Mesothelial cell of epicardium (in vitro differentiated cells): ENCODE measurements at regions not wholly inside any gene's neighbourhood (a gene's known extent, or its start where the extent isn't known, plus 50 kb on each side); places are given as distances from the start of the nearest gene placed in this dataset.
A peak's percentile ranks its signal among the peaks of the same experiment; 100 is the strongest.

Experiments used
- DNase-seq, 2 experiments: peaks; one replicate each; pipeline ENCODE4 v3.0.0; 2021; ENCODE audit warnings: low spot score in 2 of 2; ENCODE audit not compliant: unreplicated experiment in 2 of 2
- H3K27ac Mint-ChIP-seq: 2 replicates; pipeline ENCODE4 v1.8.0; 2021; ENCODE audit warnings: mixed read lengths
- H3K27me3 Mint-ChIP-seq: 2 replicates; pipeline ENCODE4 v1.8.0; 2021; ENCODE audit warnings: low read depth, mixed read lengths
- H3K36me3 Mint-ChIP-seq: 2 replicates; pipeline ENCODE4 v1.8.0; 2021; ENCODE audit warnings: mixed read lengths
- H3K4me1 Mint-ChIP-seq: 2 replicates; pipeline ENCODE4 v1.8.0; 2021; ENCODE audit warnings: mixed read lengths
- H3K4me3 Mint-ChIP-seq: 2 replicates; pipeline ENCODE4 v1.8.0; 2021; ENCODE audit warnings: mild to moderate bottlenecking, moderate library complexity, mixed read lengths
- H3K9me3 Mint-ChIP-seq: 2 replicates; pipeline ENCODE4 v1.8.0; 2021; ENCODE audit warnings: mixed read lengths
- CTCF ChIP-seq: fragments of 200-600 bp; sonication (generic); IDR thresholded peaks from one replicate; pipeline ENCODE4 v1.5.0; 2021; ENCODE audit warnings: antibody characterized with exemption; ENCODE audit not compliant: unreplicated experiment

DNA sequence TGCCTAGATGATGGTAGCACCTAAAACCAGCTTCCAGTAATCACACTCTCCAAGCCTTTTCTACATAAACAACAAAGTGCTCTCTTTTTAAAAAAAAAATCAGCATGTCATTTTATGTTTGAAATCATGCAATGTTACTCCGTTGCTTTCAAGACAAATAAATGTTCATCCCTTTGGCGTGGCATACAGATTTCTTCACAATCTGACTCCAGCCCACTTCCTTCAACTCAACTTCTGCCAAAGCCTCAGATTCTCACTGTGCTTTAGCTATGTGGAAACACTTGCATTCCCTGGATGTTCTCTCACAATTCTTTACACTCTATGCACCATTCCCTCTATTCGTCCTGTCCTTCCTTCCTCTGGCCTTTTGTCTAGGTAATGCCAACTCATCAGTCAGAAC is 206.3 kb upstream of the BLID start:
- no peaks in the 10 kb centered on the region for H3K9me3 Mint-ChIP-seq
- no peak for DNase-seq
- no peak overlapping the region for H3K4me3 Mint-ChIP-seq
- H3K4me1 Mint-ChIP-seq: peaks cover 39% of the 10 kb centered on the region
- H3K36me3 Mint-ChIP-seq: no peaks in the 10 kb centered on the region
- H3K27me3 Mint-ChIP-seq: no peaks in the 10 kb centered on the region
- no peak for TF ChIP-seq CTCF
- H3K27ac Mint-ChIP-seq: no peak overlapping the region

DNA sequence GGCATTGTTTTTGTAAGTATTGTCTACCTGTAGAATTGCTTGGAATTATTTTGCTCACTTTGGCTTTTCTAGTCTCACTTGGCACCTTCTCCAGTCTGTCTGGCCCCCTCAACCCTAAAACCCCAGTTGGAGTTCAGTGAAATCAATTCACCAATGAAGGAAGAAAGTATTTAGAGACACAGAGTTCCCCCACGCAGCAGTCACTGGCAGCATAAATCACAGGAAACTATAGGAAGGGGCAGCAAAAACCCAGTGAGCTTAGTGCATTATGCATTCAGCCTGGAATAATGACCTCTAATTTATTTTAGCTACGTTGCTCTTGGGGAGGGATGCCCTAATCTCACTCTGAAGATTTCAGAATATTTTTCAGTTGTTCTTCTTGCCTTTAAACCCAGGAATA is 204.7 kb upstream of the BLID start:
- no peak overlapping the region for H3K4me3 Mint-ChIP-seq
- no peaks in the 10 kb centered on the region for H3K27me3 Mint-ChIP-seq
- no peak for TF ChIP-seq CTCF
- no peak for DNase-seq
- H3K4me1 Mint-ChIP-seq: peaks cover 53% of the 10 kb centered on the region
- no peaks in the 10 kb centered on the region for H3K36me3 Mint-ChIP-seq
- H3K27ac Mint-ChIP-seq: peak overlapping the region; percentile 74
- no peaks in the 10 kb centered on the region for H3K9me3 Mint-ChIP-seq

DNA sequence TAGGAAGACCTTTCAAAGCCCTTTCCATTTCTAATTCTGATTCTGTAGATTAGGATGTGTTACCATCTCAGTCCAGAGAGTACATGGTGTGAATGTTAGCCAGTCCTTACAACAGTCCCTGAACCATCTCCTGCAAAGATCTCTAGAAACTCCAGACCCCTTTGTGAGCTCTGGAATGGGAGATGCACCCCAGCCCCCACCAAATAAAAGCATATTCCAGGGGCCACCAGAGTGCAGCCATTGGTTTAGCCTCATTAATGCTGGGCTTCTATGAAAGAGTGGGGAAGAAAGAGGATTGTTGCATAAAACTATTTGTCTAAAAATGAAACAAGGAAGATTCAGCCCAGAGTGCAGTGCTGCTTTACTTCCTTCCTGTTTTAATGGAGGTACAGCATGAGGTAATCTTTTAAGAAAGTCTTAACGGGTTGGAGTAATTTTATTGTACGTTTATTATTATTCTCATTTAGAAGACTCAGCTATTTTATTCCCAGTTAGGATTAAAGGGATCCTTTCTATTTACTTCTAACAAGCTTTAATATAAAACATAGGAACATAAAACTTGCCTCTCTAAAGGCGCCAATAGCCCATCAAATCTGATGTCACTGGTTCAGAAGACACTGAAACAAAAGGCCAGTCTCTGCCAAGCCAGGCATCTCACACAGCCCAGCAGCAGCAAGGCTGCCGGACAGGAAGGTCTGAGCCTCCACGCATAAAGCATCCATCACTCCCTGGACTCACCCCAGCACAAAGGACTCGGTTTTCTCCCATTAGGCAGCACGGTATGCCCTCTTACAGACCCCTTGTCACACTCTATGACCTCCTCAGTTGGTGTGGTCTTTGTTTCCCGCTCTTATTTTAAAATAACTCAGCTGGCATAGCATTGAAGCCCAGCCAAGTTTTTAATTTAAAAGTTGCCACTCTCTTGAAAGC is 203.9 kb upstream of the BLID start:
- no peaks in the 10 kb centered on the region for H3K27me3 Mint-ChIP-seq
- no peak for TF ChIP-seq CTCF
- no peaks in the 10 kb centered on the region for H3K36me3 Mint-ChIP-seq
- H3K4me3 Mint-ChIP-seq: no peak overlapping the region
- no peaks in the 10 kb centered on the region for H3K9me3 Mint-ChIP-seq
- peak overlapping the region; percentile 73 for H3K27ac Mint-ChIP-seq
- H3K4me1 Mint-ChIP-seq: peaks cover 54% of the 10 kb centered on the region
- no peak for DNase-seq

- no peak for TF ChIP-seq CTCF
- Mint-ChIP-seq H3K4me1 (peaks cover 54% of the 10 kb centered on the region), H3K27me3 (no peaks in the 10 kb centered on the region), H3K4me3 (no peak overlapping the region), H3K9me3 (no peaks in the 10 kb centered on the region), H3K36me3 (no peaks in the 10 kb centered on the region), H3K27ac (no peak overlapping the region)
- no peak for DNase-seq
Observed at GRCh38 chr11:122319085-122319484, 203.1 kb upstream of the BLID start.

GRCh38 chr11:122317305-122317704 is 201.3 kb upstream of the BLID start:
- DNase-seq: no peak
- Mint-ChIP-seq H3K36me3 (no peaks in the 10 kb centered on the region), H3K4me3 (no peak overlapping the region), H3K27me3 (no peaks in the 10 kb centered on the region), H3K4me1 (peaks cover 54% of the 10 kb centered on the region), H3K9me3 (no peaks in the 10 kb centered on the region), H3K27ac (peak overlapping the region; percentile 86)
- no peak for TF ChIP-seq CTCF
